ENCODE measurements at regions not wholly inside any gene's neighbourhood (a gene's known extent, or its start where the extent isn't known, plus 50 kb on each side); places are given as distances from the start of the nearest gene placed in this dataset.

DNA sequence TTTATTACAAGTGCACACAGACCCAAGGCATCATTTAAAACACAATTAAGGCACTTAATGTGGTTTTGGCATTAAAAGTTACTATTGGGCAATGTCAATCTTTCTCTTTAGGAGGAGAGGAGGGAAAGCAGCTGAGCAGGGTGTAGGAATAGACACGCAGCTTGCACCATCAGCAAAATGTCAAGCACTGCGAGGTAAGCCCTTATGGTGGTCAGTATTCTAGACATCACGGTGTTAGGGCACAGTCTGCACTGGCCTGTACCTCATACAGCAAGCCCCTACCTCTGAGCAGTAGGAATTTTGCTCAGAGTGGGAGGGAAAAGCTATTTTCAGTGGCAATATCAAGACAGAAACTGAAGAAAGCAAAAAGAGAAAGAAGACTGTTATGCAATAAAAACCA, 62.0 kb upstream of the ESRRG start:
- intact Hi-C loops (cut with DNase I), result no loop called here
- ATAC-seq (ENCODE audit: poor library complexity), result peak; percentile 64
- DNase-seq, result no peak

DNA sequence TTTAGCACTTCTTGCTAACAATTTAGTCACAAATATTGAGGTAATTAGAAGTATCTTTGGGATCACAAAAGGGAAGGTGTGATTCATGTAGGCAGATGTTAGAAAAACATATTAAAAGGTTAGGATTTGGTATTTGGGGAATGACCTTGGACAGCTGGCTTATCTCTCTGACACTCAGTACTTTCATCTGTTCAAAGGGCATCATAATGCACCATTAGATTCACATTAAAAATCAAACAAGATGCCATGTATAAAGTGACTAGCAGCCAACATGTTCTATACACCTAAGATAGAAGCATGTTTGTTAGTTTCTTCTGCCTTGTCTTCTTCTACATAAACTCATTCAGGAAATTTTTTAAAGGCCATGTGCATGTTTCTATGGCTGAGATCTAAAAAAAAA, 56.5 kb upstream of the ESRRG start:
- intact Hi-C loops (cut with DNase I), result no loop called here
- no peak for DNase-seq
- no peak for ATAC-seq (ENCODE audit: poor library complexity)

DNA sequence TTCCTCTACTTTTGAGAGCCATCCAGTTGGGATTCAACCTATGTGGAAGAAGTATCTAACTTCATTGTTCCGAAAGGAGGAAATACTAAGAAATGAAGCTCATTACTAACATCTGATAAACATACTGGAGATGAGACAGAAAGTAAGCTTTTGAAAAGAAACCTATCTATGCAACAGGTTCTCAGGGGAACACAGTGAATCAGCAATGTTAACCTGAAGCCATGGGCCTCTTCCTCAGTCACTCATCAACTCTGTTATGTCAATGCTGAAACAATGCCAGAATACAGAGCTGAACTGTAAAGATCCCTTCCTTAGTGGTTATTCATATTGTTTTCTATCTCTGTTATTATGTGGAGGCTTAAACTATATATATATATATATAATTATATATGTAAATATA, 55.5 kb upstream of the ESRRG start:
- DNase-seq (no peak), ATAC-seq (ENCODE audit: poor library complexity) (no peak)
- intact Hi-C loops (cut with DNase I), result no loop called here

DNA sequence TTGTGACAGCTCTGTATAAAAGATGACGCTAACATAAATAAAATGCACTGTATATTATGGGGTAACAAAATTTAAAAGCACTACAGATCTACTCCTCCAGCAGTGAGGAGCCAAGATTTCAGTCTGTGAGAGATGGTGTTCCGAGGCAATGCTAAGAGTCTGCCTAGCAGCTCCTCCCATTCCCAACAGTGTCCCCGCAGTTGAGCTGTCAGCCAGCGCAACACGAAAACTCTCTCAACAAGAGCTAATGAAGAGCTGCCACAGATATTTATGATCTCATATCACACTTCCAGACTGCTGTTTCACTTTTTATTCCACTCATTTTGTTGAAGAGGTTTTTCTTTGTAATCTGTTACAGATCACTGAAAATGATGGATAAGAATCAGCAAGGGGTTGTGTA, 53.9 kb upstream of the ESRRG start:
- no peak for ATAC-seq (ENCODE audit: poor library complexity)
- no peak for DNase-seq
- intact Hi-C loops (cut with DNase I), result no loop called here
